ENCODE measurements at regions not wholly inside any gene's neighbourhood (a gene's known extent, or its start where the extent isn't known, plus 50 kb on each side); places are given as distances from the start of the nearest gene placed in this dataset.

GRCh38 chr7:36006636-36007229, 146.3 kb upstream of the EEPD1 start:
- DNase-seq (ENCODE audit: low read depth in 4 of 4, low spot score in 1 of 4), result no peak

GRCh38 chr7:36010656-36011587, 142.1 kb upstream of the EEPD1 start:
- DNase-seq (ENCODE audit: low read depth in 4 of 4, low spot score in 1 of 4), result no peak

DNA sequence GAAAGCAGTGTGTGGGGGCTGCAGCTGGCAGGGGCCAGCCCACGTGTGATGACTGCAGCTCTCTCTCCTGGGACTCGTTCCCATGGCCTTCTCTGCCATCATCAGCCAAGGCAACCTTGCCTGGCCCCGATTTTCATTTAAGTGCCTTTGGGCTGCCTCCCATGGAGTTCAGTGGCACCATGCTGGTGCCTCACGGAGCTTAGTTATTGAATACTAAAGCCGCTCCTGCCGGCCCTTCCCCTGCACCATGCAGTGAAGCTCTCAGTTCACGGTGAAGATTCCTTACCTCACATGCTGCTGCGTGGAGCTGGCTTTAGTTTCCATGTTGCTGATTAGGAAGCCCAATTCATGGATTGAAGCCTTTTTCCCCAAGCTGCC, 141.5 kb upstream of the EEPD1 start:
- DNase-seq (ENCODE audit: low read depth in 4 of 4, low spot score in 1 of 4), result no peak

GRCh38 chr7:36013246-36014014, 139.6 kb upstream of the EEPD1 start:
- no peak for DNase-seq (ENCODE audit: low read depth in 4 of 4, low spot score in 1 of 4)

DNA sequence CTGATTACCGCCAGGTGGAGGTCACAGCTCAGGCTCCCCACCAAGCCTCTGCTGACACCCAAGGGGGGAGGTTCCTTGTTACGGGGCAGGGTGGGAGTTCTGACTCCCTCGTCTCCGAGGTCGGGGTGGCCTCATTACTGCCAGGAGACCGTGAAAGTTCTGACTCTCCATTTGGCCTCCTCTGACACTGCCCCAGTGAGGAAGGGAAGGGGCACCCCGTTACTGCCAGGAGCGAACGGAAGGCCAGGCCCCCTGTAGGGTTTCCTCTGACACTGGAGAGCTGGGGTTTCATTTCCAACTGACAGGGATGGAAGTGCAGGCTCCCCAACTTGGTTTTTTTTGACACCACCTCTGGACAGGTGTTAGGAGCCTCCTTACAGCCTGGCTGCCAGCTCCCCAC, 138.1 kb upstream of the EEPD1 start:
- DNase-seq (ENCODE audit: low read depth in 4 of 4, low spot score in 1 of 4), result no peak

- DNase-seq (ENCODE audit: low read depth in 4 of 4, low spot score in 1 of 4), result no peak
These were observed 137.3 kb upstream of the EEPD1 start for GRCh38 chr7:36015733-36016132.

DNA sequence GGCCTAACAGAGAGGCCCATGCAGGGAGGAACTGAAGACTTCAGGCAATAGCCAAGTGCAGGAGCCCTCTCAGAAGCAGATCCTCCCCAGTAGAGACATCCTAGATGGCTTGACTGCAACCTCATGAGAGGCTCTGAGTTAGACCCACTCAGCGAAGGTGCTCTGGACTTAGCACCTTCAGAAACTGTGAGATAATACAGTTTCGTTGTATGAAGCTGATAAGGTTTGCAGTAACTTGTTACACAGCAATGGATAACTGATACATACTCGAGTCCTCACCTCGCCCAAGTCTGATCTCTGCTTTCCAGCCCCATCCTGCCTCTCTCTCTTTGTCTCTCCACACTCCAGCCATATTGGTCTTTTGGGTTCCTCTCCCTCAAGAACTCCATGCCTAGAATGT, 136.4 kb upstream of the EEPD1 start:
- no peak for DNase-seq (ENCODE audit: low read depth in 4 of 4, low spot score in 1 of 4)

DNA sequence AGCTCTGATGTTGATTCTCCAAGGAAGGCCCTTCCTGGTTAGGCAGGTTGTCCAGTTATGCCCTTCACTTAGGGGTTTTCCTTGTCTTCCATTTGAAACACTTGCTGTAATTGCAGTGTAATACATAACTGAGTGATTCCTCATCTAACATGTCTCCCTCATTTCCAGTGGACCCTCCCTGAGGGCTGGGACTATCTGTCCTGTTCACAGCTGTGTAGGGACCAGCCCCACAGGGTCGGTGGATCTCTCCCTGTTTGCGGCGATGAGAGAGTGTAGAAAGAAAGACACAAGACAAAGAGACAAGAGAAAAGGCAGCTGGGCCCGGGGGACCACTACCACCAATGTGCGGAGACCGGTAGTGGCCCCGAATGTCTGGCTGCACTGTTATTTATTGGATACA, 135.9 kb upstream of the EEPD1 start:
- DNase-seq (ENCODE audit: low read depth in 4 of 4, low spot score in 1 of 4), result no peak

GRCh38 chr7:36018816-36019484, 134.1 kb upstream of the EEPD1 start:
- no peak for DNase-seq (ENCODE audit: low read depth in 4 of 4, low spot score in 1 of 4)

GRCh38 chr7:36019538-36019937, 133.5 kb upstream of the EEPD1 start:
- no peak for DNase-seq (ENCODE audit: low read depth in 4 of 4, low spot score in 1 of 4)

GRCh38 chr7:36019980-36020379, 133.1 kb upstream of the EEPD1 start:
- no peak for DNase-seq (ENCODE audit: low read depth in 4 of 4, low spot score in 1 of 4)

- DNase-seq (ENCODE audit: low read depth in 4 of 4, low spot score in 1 of 4), result no peak
These were observed 131.7 kb upstream of the EEPD1 start for GRCh38 chr7:36021367-36021766.

- no peak for DNase-seq (ENCODE audit: low read depth in 4 of 4, low spot score in 1 of 4)
These were observed 131.0 kb upstream of the EEPD1 start for GRCh38 chr7:36021917-36022550.

DNA sequence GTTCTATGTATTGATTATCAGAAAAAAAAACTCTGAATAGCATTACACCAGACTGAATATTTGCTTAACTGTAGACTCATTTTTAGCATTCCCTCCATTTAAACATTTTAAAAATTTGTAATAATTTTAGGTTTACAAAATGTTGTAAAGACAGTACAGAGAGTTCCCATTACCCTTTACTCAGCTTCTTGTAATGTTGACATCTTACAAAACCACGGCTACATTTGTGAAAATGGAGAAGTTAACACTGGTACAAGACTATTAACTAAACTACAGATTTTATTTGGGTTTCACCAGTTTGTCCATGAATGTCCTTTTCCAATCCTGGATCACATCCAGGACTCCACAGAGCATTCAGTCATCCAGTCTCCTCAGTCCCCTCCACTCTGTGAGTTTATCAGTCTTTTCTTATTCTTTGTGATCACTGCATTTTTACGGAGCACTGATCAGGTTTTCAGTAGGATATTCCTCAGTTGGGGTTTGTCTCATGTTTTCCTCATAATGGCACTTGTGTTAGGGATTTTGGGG, 130.0 kb upstream of the EEPD1 start:
- no peak for DNase-seq (ENCODE audit: low read depth in 4 of 4, low spot score in 1 of 4)

- no peak for DNase-seq (ENCODE audit: low read depth in 4 of 4, low spot score in 1 of 4)
These were observed 127.9 kb upstream of the EEPD1 start for GRCh38 chr7:36025190-36025589.

- no peak for DNase-seq (ENCODE audit: low read depth in 4 of 4, low spot score in 1 of 4)
These were observed 123.7 kb upstream of the EEPD1 start for GRCh38 chr7:36029311-36029710.

GRCh38 chr7:36029853-36030515, 123.1 kb upstream of the EEPD1 start:
- DNase-seq (ENCODE audit: low read depth in 4 of 4, low spot score in 1 of 4), result no peak

DNA sequence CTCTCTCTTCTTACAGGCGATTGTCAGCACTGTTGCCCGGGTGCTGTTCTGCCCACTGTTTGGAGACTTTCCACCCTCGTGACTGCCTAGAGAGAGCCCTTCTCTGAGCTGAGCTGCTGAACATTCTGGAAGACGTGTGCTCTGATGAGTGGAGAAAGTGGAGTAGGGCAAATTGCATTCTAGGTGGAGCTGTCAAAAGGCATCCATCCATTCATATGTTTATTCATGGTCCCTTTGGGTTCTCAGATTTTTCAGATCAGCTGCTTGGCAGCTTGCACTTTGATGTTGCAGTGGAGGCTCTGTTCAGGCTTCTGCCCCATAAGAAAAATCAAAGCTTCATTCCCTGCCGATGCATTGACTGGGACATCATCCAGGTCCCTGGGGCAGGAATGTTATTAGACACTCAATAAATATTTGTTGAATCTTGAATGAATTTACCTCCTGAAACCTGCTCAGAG, 120.7 kb upstream of the EEPD1 start:
- no peak for DNase-seq (ENCODE audit: low read depth in 4 of 4, low spot score in 1 of 4)

DNA sequence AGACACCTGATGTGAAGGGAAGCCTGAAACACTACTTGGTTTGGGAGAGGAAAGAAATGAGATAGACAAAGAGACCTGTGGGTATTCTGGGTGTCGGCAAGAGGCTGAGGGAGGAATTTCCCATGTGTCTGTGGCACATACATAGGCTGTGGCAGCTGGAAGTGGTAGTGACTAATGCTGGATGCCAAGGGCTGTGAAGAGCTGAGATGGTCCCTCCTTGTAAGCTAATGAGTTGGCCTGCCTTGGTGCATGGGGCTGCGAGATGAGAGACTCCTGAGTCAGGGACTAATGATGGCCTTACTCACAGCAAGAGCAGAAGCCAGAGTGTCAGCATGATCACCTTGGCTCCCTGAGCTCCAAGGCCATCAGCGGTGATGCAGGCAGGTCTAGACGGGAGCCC, 119.0 kb upstream of the EEPD1 start:
- no peak for DNase-seq (ENCODE audit: low read depth in 4 of 4, low spot score in 1 of 4)

- no peak for DNase-seq (ENCODE audit: low read depth in 4 of 4, low spot score in 1 of 4)
These were observed 117.9 kb upstream of the EEPD1 start for GRCh38 chr7:36035186-36035585.
